Stimulated activated CD4-positive, alpha-beta T cell treated with anti-CD3 and anti-CD28 coated beads, Interleukin-4, amount 100 ng/mL, for 48 hours (primary cell): ENCODE measurements at regions not wholly inside any gene's neighbourhood (a gene's known extent, or its start where the extent isn't known, plus 50 kb on each side); places are given as distances from the start of the nearest gene placed in this dataset.

ENCODE experiments used
- DNase-seq, 2 donors: peaks; one replicate each; pipeline ENCODE4 v3.0.0-alpha.2; 2020; ENCODE audit warnings: low read depth in 2 of 2

DNA sequence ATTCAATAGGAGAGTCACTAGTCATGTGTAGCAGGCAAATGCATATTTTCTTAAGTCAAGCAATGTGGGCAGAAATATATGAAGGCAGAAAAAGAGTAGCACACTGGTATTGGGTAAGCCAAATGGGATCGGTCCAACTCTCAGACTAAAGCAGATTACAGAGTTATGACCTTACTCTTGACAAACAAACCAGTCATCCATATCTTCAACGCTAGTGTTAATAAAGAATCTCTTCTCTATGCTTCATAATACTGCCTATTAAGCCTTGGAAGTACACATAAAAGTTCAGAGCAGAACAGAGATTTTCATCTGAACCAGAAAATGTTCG is 320.2 kb upstream of the JARID2 start:
- DNase-seq, result no peak

DNA sequence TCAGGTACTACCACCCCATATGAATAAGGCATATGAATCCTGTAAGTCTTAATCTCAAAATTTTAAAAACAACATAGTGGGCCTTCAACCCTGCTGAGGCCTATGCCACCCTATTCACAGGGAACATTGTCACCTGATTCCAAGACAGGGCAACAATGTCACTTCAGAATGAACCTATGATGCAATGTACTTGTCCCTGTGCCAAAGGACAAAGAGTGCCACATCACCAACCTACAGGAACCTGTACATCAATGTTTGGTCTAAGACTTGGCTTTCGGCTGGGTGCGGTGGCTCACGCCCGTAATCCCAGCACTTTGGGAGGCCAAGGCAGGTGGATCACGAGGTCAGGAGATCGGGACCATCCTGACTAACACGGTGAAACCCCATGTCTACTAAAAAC is 318.5 kb upstream of the JARID2 start:
- DNase-seq, result no peak

DNA sequence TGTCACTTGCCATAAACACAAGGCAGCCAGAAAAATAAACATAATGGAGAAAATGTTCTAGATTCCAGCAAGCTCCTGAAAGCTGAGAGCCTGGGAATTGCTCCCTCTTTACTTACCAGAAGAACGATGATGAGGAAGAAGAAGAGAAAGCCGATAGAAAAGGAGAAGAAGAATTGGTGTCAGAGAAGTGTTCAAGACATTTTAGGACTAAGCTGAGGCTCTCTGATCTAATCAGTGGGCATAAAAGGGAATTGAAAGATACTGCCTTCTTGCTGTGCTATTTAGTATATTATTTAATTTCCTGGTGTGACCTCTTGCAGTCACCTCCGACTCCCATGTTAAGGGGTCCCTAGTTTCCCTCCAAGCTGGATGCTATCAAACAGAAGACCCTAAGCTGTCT is 316.6 kb upstream of the JARID2 start:
- no peak for DNase-seq

DNA sequence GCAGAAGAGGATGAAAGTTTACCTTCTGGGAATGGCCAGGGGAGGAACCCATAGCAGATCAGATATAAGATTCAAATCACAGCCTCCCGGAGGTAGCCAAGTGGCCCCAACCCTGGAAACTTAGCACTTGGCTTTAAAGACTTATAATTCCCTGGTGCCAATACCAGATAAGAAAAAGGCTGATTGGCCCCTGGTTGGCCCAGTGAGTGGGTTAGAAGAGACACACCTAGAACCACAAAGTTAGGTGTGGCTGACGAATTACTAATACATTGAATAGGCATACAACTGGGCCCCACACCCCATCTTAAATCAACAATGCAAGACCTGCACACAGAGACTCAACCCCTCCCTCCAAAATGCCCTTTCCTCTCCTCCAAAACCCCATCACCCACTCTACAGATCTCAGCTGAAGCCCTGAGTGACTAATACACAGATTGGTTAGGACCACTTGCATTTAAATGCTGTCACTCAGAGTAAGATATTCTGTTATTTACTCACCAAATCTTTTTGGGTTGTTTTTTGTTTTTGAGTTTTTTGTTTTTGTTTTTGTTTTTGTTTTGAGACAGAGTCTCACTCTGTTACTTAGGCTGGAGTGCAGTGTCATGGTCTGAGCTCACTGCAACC is 315.4 kb upstream of the JARID2 start:
- DNase-seq, result no peak

DNA sequence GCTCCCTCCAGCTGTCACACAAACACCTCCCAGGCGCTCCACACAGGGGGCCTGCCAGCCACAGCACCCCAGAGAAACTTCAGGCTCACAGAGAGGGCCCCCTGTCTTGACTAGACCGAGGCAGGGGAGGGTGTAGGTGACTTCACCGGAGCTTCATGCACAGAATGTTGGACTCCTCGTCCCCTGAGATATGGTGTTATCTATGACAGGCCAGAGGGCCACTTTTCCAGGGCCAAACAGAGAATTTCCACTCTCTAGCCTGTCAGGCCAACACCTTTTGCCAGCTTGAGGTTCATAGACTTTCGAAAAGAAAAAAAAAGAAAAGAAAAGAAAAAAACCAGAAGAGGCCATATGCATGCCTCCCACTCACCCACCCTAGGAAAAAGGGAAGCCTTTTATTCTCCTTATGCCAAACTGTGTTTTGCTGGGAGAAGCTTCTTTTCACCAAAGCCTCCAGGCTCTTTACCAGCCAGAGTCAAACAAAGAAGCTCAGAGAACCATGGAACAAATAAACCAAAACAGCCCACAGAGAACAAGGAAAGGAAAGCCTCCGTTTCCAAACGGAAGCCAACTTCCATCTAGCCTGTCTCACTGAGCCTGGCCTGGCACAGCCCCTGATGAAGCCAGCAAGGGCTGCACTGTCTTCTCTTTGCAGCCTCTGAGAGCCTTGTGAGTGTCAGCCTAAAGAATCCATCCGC is 313.2 kb upstream of the JARID2 start:
- no peak for DNase-seq

DNA sequence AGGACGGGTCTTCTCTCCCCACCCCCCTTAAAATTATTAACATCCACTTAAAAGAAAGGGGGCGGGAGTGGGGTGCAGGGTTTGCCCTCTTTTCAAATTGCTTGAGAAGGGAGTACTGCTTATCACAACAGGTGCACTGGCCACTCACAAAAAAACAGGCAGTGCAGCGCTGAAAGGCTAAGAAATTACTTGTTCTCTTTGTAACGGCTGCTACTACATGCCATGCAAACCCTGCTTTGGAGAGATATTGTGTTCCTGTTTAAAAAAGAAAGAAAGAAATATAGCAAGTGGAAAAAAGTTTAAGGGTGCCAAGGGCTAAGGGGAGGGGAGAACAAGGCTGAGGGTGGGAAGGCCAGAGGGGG is 312.7 kb upstream of the JARID2 start:
- DNase-seq, result no peak

DNA sequence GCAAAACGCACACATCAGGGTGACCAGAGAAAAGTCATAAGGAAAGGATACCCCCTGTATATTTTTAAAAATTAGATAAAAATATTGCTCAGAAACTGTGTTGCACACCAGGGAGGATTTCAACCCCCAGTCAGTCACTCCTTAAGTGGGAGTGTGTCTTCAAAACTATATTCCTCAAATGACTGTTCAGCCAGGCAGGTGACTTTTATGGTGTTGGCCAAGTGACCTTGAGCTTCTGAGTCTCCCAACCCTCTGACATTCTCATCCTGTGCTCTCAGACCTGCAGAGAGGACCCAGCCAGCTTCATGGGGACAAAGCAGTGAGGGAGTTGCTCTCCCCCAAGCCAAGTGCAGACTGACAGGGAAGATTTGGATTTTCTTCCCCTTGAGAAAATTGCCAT is 311.9 kb upstream of the JARID2 start:
- no peak for DNase-seq

DNA sequence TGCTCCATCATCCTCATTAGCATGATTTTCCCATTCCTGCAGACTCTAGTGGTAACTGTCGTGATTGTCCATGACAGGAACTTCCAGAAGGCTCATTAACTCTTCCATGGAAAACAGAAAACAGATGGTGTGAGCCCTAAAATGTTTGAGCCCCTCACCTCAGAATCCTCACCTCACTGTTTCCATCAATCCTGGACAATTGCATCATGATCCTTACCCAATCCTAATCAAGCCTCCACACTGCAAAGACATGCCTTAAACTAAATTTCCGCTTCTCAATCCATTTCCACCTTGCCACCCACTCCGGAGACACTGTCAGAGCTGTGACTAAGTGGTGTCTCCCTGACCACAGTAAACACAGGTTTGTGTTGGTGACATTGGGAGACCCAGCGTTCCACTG is 311.0 kb upstream of the JARID2 start:
- no peak for DNase-seq

DNA sequence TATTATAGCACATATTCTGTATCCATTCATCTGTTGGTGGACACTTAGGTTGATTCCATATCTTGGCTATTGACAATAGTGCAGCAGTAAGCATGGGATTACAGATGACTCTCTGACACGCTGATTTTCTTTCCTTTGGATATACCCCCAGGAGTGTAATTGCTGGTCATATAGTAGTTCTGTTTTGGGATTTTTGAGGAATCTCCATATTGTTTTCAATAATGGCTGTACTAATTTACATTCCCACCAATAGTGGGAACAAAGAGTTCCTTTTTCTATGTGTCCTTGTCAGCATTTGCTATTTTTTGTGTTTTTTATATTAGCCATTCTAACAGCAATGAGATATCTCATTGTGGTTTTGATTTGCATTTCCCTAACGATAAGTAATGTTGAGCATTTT is 309.0 kb upstream of the JARID2 start:
- no peak for DNase-seq

DNA sequence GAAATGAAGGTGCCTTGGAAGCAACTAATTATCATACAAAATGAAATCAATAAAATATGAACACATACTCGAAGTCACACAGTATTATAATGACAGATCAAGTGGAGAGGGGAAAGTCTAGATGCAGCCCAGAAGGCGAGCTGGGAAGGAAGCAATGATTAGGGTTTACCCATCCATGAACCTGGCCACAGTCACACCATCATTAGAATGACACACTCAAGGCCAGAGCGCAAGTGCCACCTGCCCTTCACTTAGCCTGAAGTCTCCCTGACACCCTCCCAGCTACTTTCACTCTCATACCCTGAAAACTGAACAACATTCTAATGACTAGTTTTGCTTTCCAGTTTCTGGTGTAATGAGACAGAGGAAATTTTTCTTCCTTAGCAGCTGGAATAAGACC is 302.8 kb upstream of the JARID2 start:
- DNase-seq, result no peak

DNA sequence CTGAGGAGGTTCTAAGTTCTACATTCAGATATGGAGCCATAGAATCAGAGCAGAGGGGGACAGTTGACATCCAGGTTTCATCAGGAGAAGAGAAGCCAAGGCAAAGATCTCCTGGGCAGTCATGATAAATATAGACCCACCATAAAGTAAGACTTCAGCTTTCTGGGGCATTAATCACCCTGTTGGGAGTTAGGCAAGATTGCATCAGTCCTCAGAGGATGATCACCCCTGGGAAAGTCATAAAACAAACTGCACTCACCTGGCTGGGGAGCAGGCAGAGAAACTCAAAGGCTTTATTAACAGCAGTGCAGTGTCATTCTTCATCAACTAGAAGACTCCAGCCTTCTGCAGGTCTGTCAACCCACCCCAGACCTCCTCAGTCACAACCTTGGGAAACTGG is 301.3 kb upstream of the JARID2 start:
- DNase-seq, result no peak

DNA sequence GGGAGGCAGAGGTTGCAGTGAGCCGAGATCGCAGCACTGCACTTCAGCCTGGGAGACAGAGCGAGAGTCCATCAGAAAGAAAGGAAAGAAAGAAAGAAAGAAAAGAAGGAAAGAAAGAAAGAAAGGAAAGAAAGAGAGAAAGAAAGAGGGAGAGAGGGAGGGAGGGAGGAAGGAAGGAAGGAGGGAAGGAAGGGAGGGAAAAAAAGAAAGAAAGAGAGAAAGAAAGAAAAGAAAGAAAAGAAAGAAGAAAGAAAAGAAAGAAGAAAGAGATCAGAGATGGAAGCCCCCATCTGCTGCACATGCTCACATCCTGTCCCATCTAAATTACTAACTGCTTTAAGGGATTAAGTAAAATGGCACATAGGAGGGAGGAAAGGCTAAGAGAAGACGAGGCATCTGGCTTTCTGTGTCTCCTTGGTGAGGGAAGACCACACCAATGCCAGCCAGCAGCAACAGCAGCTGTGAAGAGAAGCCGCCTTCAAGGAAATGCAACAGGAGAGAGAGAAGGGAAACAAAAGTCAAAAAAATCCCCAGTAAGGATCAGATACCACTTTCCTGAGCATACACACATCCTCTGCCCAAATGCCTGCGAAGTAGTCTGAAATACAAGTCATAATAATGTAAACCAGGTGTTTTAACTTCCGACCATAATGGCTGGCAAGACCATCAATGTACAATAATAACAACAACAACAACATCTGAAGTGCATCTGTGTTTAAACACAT is 300.2 kb upstream of the JARID2 start:
- no peak for DNase-seq

DNA sequence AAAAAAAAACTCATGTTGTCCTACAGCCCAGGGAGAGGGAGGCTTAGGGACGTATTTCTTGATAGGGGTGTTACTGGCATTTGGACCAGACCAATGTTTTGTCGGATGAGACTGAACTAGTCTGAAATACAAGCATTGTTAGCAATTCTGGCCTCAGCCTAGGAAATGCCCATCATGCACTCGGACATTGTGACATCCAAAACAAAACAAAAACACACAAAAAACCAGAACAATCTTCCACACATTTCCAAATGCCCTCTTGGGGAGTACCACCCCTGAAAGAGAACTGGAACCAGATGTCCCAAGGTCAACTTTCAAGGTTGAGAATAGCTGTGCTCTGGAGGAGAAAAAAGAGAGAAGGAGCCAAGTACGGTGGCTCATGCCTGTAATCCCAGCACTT is 299.1 kb upstream of the JARID2 start:
- no peak for DNase-seq

DNA sequence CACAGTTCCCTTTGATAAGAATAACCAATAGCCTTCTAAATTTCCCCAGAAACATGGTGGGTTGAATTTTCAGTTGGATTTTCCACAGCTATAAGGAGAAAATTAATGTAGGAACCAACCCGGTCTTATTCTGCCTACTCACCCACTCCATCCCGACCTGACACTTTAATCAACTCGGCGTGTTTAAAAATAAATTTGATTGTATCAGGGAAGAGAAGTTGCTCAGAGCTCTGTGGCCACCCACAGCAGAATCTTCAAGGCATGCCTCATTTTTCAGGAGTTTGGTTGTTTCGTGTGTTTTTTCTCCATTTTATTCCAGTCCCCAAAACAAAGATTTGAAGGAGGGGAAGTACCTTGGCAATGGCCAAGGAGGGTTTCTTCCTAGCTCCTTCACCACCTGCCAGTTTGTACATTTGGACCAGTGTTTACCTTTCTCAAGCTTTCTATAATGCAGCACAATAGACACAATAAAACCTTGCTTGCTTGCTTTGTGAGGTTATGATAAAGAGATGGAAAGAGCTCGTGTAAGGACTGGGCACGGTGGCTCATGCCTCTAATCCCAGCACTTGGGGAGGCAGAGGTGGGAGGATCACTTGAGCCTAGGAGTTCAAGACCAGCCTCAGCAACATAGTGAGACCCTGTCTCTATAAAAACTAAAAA is 297.2 kb upstream of the JARID2 start:
- DNase-seq, result no peak

DNA sequence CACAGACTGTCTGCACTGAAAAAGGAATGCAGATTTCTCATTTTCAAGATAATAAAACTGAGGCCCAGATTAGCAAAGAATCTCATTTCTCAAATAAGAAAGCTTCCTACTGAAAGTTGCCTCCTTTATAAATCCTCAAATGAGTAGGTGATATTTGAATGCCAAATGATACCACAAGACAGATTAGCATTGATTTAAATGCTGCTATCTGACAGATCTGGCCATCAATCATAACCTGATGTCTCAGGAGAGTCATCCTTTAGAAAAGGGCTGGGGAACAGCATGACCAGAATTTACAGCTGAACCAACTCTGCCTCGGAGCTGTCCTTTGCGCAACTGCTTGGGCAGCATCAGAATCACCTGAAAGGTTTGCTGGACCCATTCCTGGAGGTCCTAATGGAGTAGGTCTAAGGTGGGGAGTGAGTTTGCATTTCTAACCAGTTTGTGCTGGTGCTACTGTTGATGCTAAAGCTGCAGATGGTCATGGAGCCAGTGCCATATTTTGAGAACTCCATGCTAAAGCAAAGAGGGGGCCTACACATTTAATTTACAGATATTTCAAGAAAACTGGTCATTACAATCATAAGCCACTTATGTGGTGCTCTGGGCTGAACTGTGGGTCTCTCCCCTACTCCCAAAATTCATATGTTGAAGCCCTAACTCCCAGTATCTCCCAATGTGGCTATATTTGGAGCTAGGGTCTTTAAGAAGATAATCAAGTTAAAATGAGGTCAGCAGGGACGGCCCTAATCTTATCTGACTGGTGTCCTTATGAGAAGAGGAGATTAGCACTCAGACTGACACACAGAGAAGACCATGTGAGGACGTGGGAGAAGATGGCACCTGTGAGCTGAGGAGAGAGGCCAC is 295.5 kb upstream of the JARID2 start:
- DNase-seq, result no peak

DNA sequence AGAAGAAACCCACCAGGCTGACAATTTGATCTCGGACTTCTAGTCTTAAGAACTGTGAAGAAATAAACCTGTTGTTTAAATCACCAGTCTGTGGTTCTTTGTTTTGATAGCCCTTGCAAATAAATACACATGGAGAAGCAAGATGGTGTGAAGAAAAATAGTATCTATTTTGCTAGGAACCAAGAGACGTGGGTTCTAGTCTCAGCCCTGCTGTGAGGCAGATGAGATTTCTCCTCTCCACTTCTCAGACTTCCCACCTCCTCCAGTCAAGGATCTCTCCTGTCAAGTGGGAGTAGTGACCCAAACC is 294.9 kb upstream of the JARID2 start:
- no peak for DNase-seq

DNA sequence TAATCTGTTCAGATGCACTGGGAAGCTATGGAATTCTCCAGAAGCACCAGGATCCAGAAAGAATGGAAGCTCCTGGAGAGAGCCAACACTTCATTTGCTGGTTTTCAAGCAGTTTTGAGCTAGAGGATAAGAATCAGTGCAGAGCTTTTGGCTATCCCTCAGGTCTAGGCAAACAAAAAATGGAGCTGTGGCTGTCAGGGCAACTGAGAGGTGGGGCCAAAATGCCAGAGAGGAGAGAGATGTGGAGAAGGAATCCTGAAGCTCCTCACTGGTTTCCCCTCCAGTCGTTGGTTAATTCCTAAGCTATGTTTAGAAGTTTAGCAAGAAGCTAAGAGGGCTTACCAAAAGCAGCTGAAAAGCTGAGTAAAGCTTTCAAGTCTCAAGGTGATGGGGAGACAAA is 294.2 kb upstream of the JARID2 start:
- DNase-seq, result no peak

DNA sequence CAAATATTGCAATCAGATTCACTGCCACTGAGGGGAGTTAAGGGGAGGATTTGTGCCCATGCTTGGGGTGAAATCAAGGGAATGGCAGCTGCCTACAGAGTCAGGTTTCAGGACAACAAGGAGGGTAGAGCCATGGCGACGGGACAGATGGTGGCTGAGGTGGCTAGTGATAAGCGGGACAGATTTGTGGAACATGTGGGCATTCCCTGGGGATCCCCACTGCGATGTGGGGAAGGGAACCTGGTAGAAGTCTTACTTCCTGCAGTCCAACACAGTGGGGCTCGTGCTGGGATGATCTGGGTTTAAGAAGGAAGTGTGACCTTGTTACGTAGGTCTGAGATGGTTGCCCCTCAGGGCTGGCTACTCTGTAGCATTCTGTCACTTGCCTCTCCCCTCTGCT is 292.0 kb upstream of the JARID2 start:
- no peak for DNase-seq

DNA sequence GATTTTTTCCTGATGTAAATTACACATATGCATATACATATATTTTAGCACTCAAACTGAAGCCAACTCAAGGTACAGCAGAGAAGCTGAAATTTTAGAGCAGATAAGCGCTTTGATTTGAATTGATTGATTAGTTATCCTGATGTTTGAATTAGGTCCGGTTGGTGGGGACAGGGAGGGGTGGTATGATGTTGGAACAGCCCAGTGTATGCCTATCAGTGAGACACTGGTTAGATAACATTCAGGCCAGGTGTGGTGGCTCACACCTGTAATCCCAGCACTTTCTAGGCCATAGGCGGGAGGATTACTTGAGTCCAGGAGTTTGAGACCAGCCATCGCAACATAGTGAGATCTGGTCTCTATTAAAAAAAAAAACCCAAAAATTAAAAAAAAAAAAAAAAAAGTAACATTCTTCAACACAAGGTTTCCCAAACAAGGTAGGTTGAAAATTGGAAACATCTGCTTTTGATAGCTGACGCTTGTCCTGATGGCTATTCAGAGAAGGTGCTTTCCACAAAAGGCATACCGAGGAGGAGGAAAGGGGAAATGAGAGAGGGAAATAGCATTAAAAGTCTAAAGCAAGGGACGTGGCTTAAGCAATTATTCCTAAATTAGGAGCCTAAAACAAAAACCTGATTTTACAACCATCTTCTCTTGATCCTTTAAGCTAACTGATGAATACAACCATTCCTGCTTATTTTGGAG is 288.4 kb upstream of the JARID2 start:
- no peak for DNase-seq

DNA sequence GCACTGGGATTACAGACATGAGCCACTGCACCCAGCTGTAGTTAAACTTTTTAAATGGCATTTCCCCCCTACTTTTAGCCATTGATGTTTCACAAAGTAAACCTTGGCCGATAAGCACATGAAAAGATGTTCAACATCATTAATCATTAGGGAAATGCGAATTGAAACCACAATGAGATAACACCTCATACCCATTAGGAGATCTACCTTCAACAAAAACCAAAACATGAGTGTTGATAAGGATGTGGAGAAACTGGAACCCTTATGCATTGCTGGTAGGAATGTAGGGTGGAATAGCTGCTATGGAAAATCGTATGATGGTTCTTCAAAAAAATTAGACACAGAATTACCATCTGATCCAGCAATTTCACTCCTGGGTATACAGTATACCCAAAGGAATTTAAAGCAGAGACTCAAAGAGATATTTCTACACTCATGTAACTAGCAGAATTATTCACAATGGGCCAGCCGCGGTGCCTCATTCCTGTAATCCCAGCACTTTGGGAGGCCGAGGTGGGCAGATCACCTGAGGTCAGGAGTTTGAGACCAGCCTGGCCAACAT is 286.5 kb upstream of the JARID2 start:
- no peak for DNase-seq

DNA sequence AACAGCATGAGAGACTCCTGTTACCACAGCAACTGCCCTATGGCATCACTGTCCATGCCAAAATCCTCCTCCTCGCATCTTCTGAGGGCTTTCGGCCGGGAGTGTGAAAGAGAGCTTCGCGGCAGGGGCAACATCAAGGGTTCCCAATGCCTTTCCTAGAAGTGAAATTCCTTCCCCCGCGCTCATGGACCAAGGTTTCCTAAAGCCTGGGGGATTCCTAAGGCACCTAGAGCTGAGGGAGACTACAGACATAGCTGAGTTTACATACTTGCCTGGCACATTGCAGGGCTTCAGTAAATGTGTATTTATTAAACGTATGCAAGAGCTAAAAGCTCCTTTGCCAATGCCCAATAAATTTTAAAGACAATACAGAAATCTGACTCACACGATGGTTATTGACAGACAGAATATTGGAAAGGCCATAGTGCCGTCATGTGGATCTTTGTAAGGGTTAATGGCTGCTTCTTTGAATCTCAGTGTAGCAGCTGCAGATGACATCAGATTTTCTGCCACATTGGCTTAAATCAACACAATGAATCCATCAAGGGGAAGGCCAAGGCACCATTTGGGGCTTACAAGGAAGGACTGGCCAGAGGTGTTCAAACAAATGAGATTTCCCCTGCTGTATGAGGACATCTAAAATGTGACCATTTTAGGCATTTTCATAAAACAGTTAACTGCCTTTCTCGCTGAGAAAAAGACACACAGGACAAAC is 281.2 kb upstream of the JARID2 start:
- DNase-seq, result no peak
